ENCODE measurements at regions not wholly inside any gene's neighbourhood (a gene's known extent, or its start where the extent isn't known, plus 50 kb on each side); places are given as distances from the start of the nearest gene placed in this dataset.

DNA sequence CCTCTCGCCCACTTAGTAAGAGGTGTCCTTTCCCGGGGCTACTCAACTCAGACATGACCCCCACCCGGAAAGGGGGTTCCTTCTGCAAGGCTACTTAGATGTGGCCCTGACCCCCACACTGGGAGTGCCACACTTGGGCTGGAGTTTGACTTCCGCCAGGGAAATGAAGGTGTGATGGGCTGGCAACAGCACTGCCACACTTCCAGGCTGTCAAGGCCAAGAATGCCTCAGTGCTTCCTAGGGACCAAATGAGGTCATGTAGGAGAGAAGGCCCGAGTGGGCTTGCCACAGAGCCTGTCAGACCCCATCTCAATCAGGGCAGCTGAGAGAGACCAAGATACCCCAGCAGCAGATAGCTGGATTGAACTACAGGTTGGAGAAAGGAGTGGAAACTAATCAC, 55.5 kb downstream of the DRD1 start:
- DNase-seq: no peak

DNA sequence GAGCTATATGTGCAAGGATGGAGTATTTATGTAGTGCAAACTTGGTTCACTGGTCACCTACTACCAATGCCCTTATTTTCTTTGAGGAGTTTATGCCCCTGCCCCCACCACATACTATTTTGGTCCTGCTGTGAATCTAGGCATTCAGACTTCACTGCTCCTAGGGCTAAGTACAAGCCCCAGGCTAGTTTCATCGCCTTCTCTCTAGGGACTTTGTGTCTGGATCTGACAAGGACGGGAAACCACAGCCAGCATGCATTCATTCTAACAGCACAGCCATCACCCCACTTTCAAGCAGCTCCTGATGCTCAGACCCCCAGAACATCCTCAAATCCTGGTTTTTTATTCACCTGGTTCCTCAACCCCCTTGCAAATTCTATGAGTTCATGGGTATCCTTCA, 56.8 kb downstream of the DRD1 start:
- no peak for DNase-seq

DNA sequence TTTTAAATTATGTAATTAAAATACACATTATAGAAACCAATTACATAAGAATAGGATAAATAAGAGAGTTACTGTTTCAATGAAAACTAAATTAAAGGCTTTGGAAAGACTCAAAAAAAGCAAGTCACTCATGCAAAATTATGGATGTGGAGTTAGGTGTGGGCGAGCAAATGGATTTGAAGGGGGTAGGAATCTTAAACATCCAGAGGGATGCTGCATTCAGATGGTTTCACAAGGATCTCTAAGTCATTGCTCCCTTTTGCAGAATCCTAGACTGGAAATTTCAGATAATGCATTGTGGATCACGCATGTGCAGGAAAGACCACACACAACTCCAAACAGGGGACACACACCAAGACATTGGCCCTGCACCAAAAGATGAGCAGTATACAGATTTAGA, 57.5 kb downstream of the DRD1 start:
- DNase-seq: no peak

DNA sequence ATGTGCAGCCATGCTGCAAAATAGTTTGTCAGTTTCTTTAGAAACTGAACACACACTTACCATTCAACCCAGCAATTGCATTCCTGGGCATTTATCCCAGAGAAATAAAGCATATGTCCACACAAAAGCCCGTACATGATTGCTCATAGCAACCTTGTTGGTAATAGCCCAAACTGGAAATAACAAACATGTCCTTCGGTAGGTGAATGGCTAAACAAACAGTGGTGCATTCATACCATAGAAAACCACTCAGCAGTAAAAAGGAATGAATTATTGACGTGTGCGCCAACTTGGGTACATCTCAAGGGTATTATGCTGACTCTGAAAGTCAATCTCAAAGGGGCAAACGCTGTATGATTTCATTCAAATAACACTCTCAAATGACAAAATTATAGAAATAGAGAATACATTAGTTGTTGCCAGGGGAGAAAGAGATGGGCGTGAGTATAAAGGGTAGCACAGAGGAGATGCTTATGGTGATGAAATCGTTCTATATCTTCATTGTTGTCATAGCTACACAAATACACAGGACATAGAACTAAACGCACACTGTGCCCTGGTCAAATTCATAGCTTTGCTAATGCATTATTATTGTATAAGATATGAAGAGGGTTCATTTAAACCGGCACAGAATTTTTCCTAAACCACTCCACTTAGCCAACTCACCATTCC, 58.2 kb downstream of the DRD1 start:
- no peak for DNase-seq

DNA sequence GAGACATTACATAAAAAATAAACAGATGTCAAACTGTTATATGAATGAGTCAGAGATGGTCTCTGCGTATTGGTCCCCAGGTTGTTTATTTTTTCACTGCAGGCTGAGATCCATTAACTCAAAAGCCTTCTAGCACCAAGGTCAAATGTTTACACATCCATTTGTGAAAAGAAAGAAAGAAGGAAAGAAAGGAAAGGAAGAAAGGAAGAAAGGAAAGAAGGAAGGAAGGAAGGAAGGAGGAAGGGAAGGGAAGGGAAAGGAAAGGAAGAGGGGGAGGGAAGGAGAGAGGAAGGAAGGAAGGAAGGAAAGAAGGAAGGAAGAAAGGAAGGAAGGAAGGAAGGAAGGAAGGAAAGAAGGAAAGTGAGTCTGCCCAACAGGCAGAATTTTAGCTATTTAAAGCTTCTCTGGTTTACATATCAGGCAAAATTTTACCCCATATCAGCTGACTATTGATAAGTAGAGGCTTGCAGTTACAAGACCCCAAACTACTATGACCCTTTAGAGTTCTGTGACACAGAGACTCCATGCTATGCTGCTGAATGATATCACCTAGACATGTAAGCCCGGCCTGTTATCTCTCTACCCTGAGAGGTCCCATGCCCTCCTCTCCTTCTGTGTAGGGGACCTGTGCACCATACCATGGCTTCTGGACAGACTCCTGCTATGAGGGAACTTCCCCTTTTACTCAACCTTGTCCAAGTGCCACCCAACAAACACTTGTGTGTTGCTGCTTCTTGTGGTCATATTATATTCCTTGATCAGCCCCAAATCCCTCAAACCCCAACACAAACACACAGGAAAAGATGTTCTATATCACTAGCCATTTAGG, 59.0 kb downstream of the DRD1 start:
- no peak for DNase-seq

DNA sequence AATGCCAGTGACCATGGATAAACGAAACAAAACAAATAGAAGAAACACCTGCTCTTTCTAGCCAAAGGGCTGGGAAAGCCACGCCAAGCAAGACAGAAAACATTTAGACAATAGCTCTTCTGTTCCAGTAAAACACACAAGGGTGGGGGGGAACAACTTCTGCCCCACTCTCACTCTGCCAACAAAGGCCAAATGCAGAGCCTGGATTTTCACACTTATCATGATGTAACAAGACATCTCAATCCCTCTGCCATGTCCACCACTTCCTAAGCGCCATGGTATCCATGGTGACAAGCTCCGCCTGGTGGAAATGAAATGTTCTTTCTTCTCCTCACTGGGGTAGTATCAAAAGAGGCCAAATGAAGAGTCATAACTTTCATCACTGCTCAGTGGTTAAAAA, 60.6 kb downstream of the DRD1 start:
- no peak for DNase-seq

DNA sequence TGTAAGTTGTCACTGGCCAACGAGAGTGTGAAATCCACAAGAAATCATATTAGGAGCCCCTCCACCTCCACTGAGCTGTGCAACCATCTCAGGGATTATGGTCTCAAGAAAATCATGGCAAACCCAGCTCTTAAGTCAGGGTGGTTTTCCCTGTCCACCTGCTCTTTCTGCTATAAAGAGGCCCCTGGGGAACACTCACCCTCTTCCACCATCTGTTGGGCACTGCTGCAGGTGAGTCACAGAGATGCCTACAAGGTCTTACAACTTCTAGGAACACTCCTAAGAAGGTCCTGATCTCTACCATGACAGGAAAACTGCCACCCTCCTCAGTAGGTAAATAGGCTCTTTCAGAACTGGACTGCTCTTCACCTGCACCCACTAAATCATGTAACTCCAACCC, 61.8 kb downstream of the DRD1 start:
- no peak for DNase-seq

DNA sequence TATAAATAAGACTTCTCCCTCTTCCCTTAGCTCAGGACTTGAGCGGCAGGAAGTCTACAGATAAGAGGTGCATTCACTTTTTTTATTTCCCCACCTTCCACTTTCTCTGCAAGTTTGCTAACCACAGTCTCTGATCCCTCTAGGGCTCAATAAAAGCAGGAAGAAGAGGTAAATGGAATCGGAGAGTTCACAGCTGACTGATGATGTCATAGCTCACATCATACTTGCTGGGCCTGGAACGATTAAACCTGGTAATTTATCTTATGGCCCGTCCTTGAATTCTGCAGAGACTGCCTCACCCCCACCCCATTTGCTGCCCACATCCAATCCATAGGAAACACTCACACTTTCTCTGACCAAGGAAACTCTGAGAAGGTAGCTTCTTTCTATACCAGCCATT, 62.9 kb downstream of the DRD1 start:
- no peak for DNase-seq

DNA sequence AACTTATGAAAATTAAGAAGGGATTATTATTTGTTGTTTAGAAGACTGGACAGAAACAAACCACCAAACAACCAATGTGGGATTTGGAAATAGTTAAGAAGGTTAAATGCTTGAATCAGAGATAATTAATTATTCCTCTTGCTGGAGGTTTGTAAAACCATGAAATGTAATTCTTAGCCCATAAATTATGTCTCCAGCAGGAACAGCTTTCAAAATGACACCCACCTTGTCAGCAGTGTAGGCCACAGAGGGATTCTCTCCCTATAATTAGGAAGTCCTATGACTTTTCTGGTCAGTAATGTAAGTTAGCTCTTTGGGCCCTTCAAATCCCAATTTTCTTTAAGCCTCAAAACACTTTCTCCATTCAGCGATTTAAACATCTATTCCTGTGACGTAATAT, 63.3 kb downstream of the DRD1 start:
- DNase-seq: no peak

DNA sequence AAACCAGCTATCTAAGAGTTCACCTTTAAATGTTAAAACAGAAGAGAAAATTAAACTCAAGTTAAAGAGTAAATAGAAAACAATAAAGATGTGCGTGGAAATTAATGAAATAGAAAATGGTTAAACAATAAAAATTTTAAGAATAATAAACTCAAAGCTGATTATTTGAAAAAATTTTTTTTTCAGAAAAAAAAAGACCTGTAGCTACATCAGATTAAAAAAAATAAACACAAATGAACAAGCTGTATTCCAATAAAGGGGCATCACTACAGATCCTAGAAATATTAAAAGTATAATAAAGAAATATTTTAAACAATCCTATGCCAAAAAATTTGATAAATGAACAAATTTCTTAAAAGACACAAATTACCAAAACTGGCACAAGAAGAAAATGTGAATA, 64.1 kb downstream of the DRD1 start:
- DNase-seq: no peak

DNA sequence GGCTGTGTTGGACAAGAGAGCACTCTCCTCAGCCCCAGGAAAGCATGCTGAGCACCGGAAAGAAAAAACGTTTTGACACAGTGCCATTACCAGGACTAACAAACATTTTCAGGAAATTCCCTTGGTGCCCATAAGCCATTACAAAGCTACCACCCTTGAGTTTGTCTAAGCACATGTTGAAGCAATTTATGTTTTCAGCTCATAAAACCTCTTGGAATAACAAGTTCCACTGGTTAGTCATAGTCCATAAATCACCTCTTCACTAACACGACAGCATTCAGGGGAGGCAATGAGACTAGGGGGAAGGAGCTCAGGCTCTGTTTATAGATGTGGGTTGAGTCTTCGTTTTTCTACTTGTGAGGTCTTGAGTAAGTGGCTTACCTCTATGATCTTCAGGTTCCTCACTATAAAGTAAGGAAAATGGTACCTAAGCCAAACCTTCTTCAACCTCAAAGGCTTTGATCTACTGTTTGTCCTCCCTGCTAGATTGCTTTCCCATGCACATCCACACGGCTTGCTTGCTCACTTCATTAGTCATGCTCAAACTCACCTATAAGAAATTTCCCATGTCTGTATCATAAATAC, 65.4 kb downstream of the DRD1 start:
- DNase-seq: no peak

DNA sequence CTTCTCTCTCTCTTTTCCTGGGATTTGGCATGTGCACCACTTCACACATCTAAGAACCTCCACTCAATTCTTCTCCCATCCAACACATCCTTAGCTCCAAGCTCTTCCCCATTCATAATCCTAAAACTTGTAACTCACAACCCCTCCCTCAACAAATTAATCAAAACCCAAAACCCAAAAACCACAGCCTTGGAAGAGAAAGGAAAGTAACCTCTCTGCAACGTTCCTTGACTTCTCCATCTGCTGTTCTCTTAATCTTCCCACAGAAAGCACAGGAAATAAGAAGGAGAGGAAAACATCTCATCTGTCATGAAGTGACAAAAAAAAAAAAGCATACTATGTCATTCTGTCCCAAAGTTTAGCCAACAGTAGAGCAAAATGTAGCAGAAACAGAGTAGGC, 66.2 kb downstream of the DRD1 start:
- no peak for DNase-seq

DNA sequence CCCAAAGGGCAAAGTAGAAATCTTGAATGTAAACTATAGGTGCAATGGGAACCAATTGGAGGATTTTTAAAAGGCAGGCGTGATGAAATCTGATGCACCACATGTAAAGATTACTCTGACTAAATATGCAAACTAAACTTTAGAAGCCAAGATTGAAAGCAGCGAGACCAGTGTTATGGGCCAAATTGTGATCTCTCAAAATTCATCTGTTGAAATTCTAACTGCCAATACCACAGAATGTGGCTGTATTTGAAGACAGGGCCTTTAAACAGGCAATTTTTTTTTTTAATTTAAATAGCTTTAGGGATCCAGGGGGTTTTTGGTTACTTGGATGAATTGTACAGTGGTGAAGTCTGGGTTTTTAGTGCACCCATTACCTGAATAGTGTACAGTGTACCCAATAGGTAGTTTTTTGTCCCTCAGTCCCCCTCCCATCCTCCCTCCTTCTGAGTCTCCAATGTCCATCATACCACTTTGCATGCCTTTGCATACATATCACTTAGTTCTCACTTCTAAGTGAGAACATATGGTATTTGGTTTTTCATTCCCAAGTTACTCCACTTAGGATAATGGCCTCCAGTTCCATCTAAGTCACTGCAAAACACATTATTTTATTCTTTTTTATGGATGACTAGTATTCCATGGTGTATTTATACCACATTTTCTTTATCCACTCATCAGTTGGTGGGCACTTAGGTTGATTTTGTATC, 69.7 kb downstream of the DRD1 start:
- DNase-seq: no peak

DNA sequence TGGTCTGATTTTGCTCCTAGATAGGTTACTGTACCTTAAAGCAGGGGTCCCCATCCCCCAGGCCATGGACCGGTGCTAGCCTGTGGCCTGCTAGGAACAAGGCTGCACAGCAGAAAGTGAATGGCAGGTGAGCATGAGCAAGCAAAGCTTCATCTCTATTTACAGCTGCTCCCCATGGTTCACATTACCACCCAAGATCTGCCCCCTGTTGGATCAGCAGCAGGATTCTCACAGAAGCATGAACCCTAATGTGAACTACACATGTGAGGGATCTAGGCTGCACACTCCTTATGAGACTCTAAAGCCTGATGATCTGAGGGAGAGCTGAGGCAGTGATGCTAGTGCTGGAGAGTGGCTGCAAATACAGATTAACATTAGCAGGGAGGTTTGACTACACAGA, 78.1 kb downstream of the DRD1 start:
- no peak for DNase-seq

DNA sequence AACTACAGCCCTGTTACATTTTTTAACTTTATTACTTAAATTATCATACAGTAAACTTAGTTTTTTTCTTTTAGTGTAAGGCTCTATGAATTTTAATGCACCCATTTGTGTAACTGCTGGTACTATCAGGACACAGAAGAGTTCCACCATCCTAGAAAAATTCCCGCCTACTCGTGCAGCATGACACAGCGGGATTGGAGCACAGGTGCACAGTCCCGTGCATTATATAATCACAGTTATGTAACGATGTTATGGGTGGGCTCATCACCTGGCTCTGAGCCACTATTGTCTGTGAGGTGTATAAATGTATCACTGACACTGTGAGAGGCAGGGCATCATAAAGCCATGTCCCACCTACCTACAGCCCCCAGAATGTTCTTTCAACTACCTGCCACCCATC, 80.7 kb downstream of the DRD1 start:
- DNase-seq: no peak

DNA sequence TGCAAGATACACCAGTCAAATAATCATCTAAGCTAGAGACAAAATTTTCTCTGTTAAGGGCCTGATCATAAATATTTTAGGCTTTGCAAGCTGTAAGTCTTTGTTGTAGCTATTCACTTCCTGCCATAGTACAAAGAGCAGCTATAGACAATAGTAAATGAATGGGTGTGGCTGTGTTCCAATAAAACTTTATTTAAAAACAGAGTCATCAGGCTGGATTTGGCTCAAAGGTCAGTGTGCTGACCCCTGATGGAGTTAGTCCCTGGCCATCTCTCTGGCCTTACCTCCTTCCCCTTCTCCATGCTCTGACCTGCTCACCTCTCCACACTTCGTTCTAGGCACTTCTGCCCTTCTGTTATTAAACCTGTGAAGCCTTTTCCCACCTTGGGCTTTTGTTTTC, 86.0 kb downstream of the DRD1 start:
- DNase-seq: no peak

DNA sequence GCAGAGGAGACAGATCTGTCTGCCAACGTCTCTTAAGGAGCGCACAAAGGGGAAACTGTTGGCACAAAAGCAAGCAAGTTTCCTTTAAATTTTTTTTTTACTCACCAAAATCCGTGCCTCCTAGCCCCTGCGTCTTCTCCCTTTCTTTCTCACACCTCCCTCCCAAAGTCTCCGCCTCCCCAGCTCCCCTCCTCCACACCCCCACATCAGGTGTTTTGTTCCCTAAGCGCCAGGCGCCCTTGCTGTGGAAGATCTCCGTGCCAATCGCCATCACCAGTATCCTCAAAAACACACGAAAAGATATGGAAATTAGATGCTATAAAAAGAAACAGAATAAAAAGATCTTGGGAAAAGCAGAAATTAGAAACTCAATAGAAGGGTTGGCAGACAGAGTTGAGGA, 87.6 kb downstream of the DRD1 start:
- DNase-seq: no peak

DNA sequence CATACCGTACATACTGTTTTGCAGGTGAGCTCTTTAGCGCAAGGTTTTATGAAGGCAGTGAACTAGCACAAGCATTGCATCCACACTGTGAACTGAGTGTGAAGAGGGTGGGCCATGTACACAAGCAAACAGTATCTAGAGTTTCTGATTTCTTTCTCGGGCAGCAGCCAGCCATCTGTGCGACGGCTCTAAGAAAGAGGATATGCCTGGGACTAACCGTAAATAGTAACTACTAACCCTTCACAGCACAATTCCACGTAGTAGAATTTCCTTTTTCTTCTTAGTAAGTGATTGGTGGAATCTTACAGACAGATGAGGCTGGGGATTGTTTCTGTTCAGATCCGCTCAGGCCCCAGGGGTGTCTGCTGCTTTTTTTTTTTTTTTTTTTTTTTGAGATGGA, 89.0 kb downstream of the DRD1 start:
- no peak for DNase-seq

DNA sequence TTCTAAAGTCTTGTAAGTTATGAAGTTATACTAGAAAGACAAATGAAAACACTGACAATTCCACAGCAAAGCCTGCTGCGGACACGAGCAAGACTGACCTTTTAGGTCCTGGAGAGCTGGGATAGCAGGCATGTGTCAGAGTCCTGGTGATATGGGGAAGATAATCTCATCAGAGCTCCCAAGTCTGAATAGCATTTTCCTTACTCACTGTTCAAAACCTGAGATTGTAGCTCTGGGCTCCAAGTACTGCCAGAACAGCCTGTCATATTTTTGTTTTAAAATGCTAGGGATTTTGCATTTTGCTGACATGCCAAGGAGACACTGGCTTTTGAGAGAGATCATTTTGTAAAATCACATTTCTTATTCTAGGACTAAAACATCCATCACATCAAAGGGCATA, 90.1 kb downstream of the DRD1 start:
- DNase-seq: no peak

DNA sequence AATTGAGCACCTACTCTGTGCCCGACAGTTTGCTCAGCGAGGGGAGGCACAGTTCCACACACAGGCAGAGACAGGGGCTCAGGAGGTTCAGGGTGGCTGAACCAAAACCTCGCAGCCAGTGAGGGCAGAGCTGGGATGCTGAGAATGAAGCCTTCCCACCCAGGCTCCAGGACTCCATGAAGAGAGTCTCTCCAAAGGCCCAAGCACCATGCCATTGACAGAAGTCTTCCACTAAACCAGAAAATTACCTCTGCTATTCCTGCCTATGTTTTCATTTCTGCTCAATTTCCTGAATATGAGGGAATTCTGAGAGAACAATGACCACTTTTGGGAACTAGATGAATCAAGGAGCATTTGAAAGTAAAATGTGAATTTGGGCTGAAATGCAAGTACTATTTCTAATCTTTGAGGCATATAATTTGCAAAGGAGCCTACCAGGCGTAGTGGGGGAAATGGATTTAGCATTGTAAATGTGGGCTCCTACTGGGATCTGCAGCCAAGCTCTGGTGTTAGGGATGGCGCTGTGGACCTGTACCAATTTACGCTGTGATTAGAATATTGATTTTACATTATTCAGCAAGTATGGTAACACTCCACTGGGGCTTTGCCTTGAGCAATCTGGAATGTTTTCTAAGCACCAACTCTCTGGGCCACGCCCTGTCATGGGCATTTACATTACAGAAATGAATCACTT, 91.9 kb downstream of the DRD1 start:
- no peak for DNase-seq

DNA sequence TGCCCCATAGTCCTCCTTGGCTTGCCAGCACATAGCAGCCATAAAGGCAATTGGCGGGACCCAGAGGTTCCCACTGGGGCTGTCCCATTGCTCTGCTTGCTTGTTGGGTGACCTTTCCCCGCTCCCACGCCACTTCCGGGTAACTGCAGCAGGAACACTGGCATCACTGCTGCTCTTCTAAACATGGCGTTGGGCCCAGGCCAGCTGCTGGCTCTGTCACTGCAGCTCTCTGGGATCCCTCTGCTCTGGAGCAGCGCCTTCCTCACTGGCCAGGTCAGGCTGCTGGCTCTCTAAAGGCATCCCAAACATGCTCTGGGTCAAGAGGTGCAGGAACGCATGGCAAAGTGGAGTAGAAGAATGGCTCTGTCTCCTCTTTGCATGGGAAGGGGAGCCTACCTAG, 92.9 kb downstream of the DRD1 start:
- DNase-seq: no peak

DNA sequence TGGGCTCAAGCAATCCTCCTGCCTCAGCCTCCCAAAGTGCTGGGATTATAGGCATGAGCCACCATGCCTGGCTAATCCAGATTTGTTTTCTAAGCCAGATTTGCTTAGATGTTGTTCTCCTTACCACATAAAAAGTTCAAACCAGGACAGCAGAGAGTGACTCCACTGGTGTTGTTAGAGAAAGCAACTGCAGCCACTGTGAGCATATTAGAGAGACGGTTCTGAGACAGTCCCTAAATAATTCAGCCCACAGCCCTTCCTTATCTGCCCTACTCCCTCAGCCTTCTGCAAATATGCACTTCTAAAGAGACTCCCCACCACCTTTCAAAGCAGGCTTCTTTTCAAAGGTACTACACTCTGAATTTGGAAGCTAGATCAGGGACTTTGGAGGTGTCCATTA, 96.1 kb downstream of the DRD1 start:
- DNase-seq: no peak

DNA sequence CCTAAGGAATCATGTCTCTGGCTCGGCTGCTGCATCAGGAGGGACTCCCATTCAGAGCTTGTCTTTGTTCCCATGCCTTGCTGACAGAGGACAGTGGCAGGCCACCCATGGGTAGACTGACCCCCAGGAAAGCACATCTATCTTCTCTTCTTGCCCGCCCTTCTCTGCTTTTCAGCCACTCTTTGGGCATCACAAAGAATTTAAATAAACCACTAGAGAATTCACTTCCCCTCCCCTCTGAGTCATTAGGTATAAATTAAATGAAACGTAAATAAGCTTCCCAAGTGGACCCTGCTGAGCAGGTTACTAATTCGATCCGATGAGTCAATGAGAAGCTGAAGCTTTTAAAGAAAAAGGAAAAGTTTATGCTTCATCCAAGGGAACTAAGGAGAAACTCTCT, 97.0 kb downstream of the DRD1 start:
- DNase-seq: no peak

All from CD4-positive, alpha-beta T cell treated with Interleukin-15 for 1 hour (primary cell).